Astrocyte of the cerebellum (primary cell): ENCODE measurements at regions not wholly inside any gene's neighbourhood (a gene's known extent, or its start where the extent isn't known, plus 50 kb on each side); places are given as distances from the start of the nearest gene placed in this dataset.

Experiments
- DNase-seq: peaks from one replicate; pipeline ENCODE4 v3.0.0-alpha.2; 2011; ENCODE audit warnings: low read depth
- H3K4me3 ChIP-seq: 2 replicates; pipeline ENCODE4 v1.5.1; 2011; ENCODE audit warnings: mild to moderate bottlenecking, low read depth, low read length, moderate library complexity
- CTCF ChIP-seq: IDR thresholded peaks from 2 replicates; pipeline ENCODE4 v1.5.1; 2012; ENCODE audit warnings: low read length, low read depth, moderate library complexity, mild to moderate bottlenecking; ENCODE audit errors: missing control alignments
- in situ Hi-C: cut with HindIII; loops from 2 replicates; pipeline ENCODE4 v1.10.0; 2017; ENCODE audit warnings: low sequenced_read_pairs

GRCh38 chr3:73319179-73319769, 257.8 kb downstream of the EBLN2 start:
- no peak overlapping the region for H3K4me3 ChIP-seq
- no peak for TF ChIP-seq CTCF
- DNase-seq = no peak
- in situ Hi-C loops = no loop called here

GRCh38 chr3:73321286-73321999, 260.0 kb downstream of the EBLN2 start:
- no peak overlapping the region for H3K4me3 ChIP-seq
- no peak for DNase-seq
- no peak for TF ChIP-seq CTCF
- in situ Hi-C loops = no loop called here

GRCh38 chr3:73324203-73325155, 263.0 kb downstream of the EBLN2 start:
- in situ Hi-C loops = no loop called here
- DNase-seq = no peak
- no peak overlapping the region for H3K4me3 ChIP-seq
- TF ChIP-seq CTCF = no peak

- DNase-seq = no peak
- in situ Hi-C loops = no loop called here
- no peak overlapping the region for H3K4me3 ChIP-seq
- TF ChIP-seq CTCF = no peak
Measured at GRCh38 chr3:73326396-73326795, 264.9 kb downstream of the EBLN2 start.

- TF ChIP-seq CTCF = no peak
- DNase-seq = no peak
- H3K4me3 ChIP-seq = no peak overlapping the region
- in situ Hi-C loops = no loop called here
Measured at GRCh38 chr3:73327052-73327451, 265.6 kb downstream of the EBLN2 start.
